GM23338 (cell line): ENCODE measurements at regions not wholly inside any gene's neighbourhood (a gene's known extent, or its start where the extent isn't known, plus 50 kb on each side); places are given as distances from the start of the nearest gene placed in this dataset.
A peak's percentile ranks its signal among the peaks of the same experiment; 100 is the strongest.

Experiments used
- ATAC-seq: fragments of 200-7000 bp; cut with Tn5 transposase; 3 replicates; pipeline ENCODE4 v1.9.1; 2020
- DNase-seq: peaks from one replicate; pipeline ENCODE4 v3.0.0-alpha.2; 2015; ENCODE audit warnings: low spot score
- H2AFZ ChIP-seq: fragments of 200-600 bp; sonication (generic); 2 replicates; pipeline ENCODE4 v1.8.0; 2016; ENCODE audit warnings: antibody characterized with exemption, mild to moderate bottlenecking, moderate library complexity
- H3F3A ChIP-seq: fragments of 200-600 bp; sonication (generic); replicated peaks from 2 replicates; pipeline ENCODE4 v1.8.0; 2017; ENCODE audit warnings: antibody characterized with exemption, mixed run types, low read depth
- H3K27ac ChIP-seq: fragments of 200-600 bp; sonication (generic); 2 replicates; pipeline ENCODE4 v1.6.1; 2016; ENCODE audit warnings: low read depth
- H3K27me3 ChIP-seq: fragments of 200-600 bp; sonication (generic); 2 replicates; pipeline ENCODE4 v1.8.0; 2016; ENCODE audit warnings: mild to moderate bottlenecking, mixed run types, moderate library complexity; ENCODE audit not compliant: insufficient read depth
- H3K36me3 ChIP-seq: fragments of 200-600 bp; sonication (generic); 2 replicates; pipeline ENCODE4 v1.8.0; 2016; ENCODE audit warnings: mild to moderate bottlenecking; ENCODE audit not compliant: insufficient read depth
- H3K4me1 ChIP-seq: fragments of 200-600 bp; sonication (generic); 2 replicates; pipeline ENCODE4 v1.8.0; 2016; ENCODE audit warnings: mild to moderate bottlenecking, moderate library complexity; ENCODE audit not compliant: insufficient read depth
- H3K4me2 ChIP-seq: fragments of 200-600 bp; sonication (generic); 2 replicates; pipeline ENCODE4 v1.7.1; 2017; ENCODE audit warnings: mixed run types
- H3K4me3 ChIP-seq: fragments of 200-600 bp; sonication (generic); 2 replicates; pipeline ENCODE4 v1.6.1; 2016; ENCODE audit warnings: mixed run types
- H3K79me2 ChIP-seq: fragments of 200-600 bp; sonication (generic); replicated peaks from 2 replicates; pipeline ENCODE4 v1.8.0; 2017; ENCODE audit warnings: mild to moderate bottlenecking; ENCODE audit not compliant: insufficient read depth
- H3K9me2 ChIP-seq: fragments of 200-600 bp; sonication (generic); 2 replicates; pipeline ENCODE4 v1.8.0; 2017; ENCODE audit not compliant: insufficient read depth
- H4K20me1 ChIP-seq: fragments of 200-600 bp; sonication (generic); replicated peaks from 2 replicates; pipeline ENCODE4 v1.8.0; 2017; ENCODE audit warnings: mild to moderate bottlenecking; ENCODE audit not compliant: insufficient read depth
- H3K27ac Mint-ChIP-seq: 2 replicates; pipeline ENCODE4 v1.8.0; 2020; ENCODE audit warnings: inconsistent platforms, mild to moderate bottlenecking, moderate library complexity, mixed read lengths
- H3K27me3 Mint-ChIP-seq: 3 replicates; pipeline ENCODE4 v1.8.0; 2022; ENCODE audit warnings: low read depth, mild to moderate bottlenecking, moderate library complexity, mixed read lengths, inconsistent platforms; ENCODE audit not compliant: insufficient read depth, poor library complexity
- H3K36me3 Mint-ChIP-seq: 3 replicates; pipeline ENCODE4 v1.8.0; 2021; ENCODE audit warnings: low read depth, mild to moderate bottlenecking, inconsistent platforms, moderate library complexity, mixed read lengths
- H3K4me1 Mint-ChIP-seq: 3 replicates; pipeline ENCODE4 v1.8.0; 2020; ENCODE audit warnings: mild to moderate bottlenecking, inconsistent platforms, mixed read lengths
- H3K4me3 Mint-ChIP-seq: 3 replicates; pipeline ENCODE4 v1.8.0; 2021; ENCODE audit warnings: moderate library complexity, mild to moderate bottlenecking, inconsistent platforms, mixed read lengths
- H3K9me3 Mint-ChIP-seq: 3 replicates; pipeline ENCODE4 v1.8.0; 2020; ENCODE audit warnings: moderate library complexity, mild to moderate bottlenecking, inconsistent platforms, mixed read lengths
- CREB1 ChIP-seq: fragments of 250-450 bp; sonication (Bioruptor Pico); IDR thresholded peaks from 2 replicates; pipeline ENCODE4 v1.5.0; 2020; ENCODE audit warnings: low read depth, mild to moderate bottlenecking, moderate library complexity
- CTCF ChIP-seq, 2 experiments: fragments of 200-600 bp in 1 of 2; sonication (generic) in 1 of 2; conservative IDR thresholded peaks; 2 replicates each; pipeline versions ENCODE4 v1.5.1 to v1.6.1; 2016 to 2017; ENCODE audit warnings: antibody characterized with exemption in 2 of 2, low read depth in 2 of 2, mild to moderate bottlenecking in 2 of 2, moderate library complexity in 1 of 2
- ETS1 ChIP-seq: IDR thresholded peaks from 2 replicates; pipeline ENCODE4 v1.6.1; 2016; ENCODE audit warnings: antibody characterized with exemption
- EZH2phosphoT487 ChIP-seq: fragments of 200-600 bp; sonication (generic); IDR thresholded peaks from one replicate; pipeline ENCODE4 v1.8.1; 2018; ENCODE audit warnings: antibody characterized with exemption; ENCODE audit not compliant: unreplicated experiment
- POLR2AphosphoS5 ChIP-seq: IDR thresholded peaks from 2 replicates; pipeline ENCODE4 v1.6.1; 2016; ENCODE audit warnings: antibody characterized with exemption, low read depth
- REST ChIP-seq: IDR thresholded peaks from one replicate; pipeline ENCODE4 v1.6.1; 2018; ENCODE audit warnings: antibody characterized with exemption; ENCODE audit not compliant: unreplicated experiment
- STAT1 ChIP-seq: IDR thresholded peaks from one replicate; pipeline ENCODE4 v1.6.1; 2016; ENCODE audit warnings: antibody characterized with exemption; ENCODE audit not compliant: unreplicated experiment
- ZNF114 ChIP-seq: fragments of 250-450 bp; sonication (Bioruptor Pico); IDR thresholded peaks from 2 replicates; pipeline ENCODE4 v1.5.0; 2020; ENCODE audit warnings: mild to moderate bottlenecking, moderate library complexity
- ZNF331 ChIP-seq: fragments of 250-450 bp; sonication (Bioruptor Pico); IDR thresholded peaks from 2 replicates; pipeline ENCODE4 v1.5.0; 2020; ENCODE audit warnings: low read depth, mild to moderate bottlenecking, moderate library complexity
- ZNF462 ChIP-seq: fragments of 250-450 bp; sonication (Bioruptor Pico); IDR thresholded peaks from 2 replicates; pipeline ENCODE4 v1.5.0; 2020; ENCODE audit warnings: mild to moderate bottlenecking, moderate library complexity

- no peaks in the 10 kb centered on the region for H3K9me2 ChIP-seq
- Mint-ChIP-seq H3K9me3 (no peaks in the 10 kb centered on the region), H3K4me1 (peaks cover 13% of the 10 kb centered on the region; the same call in 2 of the 3 replicates), H3K27me3 (peaks cover 6% of the 10 kb centered on the region), H3K36me3 (no peaks in the 10 kb centered on the region), H3K4me3 (peak overlapping the region; percentile 47), H3K27ac (no peak overlapping the region)
- no peak for TF ChIP-seq EZH2phosphoT487
- TF ChIP-seq STAT1, result no peak
- no peak for TF ChIP-seq REST
- TF ChIP-seq ZNF462 (CRISPR knock-in tag), result no peak
- 0 out of 2 replicates have a peak, but pooled peaks have one; percentile 42 for TF ChIP-seq ETS1
- peak; percentile 85 to 98 for TF ChIP-seq CTCF (conservative IDR thresholded peaks at IDR 0.05; ENCODE audit: low read depth in 2 of 2)
- no peak for TF ChIP-seq ZNF331 (CRISPR knock-in tag)
- TF ChIP-seq ZNF114 (CRISPR knock-in tag), result no peak
- no peak for TF ChIP-seq POLR2AphosphoS5
- no peak for TF ChIP-seq CREB1 (CRISPR knock-in tag)
- H3F3A ChIP-seq, result no peaks in the 10 kb centered on the region
- no peaks in the 10 kb centered on the region for H3K36me3 ChIP-seq
- ATAC-seq (peak; percentile 99), DNase-seq (peak; percentile 94)
- H3K27me3 ChIP-seq, result peaks cover 4% of the 10 kb centered on the region; the same call in 1 of the 2 replicates
- no peaks in the 10 kb centered on the region for H3K79me2 ChIP-seq
- peak overlapping the region; percentile 89 for H2AFZ ChIP-seq
- peak overlapping the region; percentile 32; the same call in 1 of the 2 replicates for H3K4me3 ChIP-seq
- H4K20me1 ChIP-seq, result no peaks in the 10 kb centered on the region
- peak overlapping the region; percentile 76 for H3K4me2 ChIP-seq
- H3K27ac ChIP-seq, result no peak overlapping the region
- peaks cover 20% of the 10 kb centered on the region; the same call in 1 of the 2 replicates for H3K4me1 ChIP-seq
Measured at GRCh38 chr1:204763773-204764427, 78.4 kb upstream of the LRRN2 start.
